HG02798 (cell line): ENCODE measurements at regions not wholly inside any gene's neighbourhood (a gene's known extent, or its start where the extent isn't known, plus 50 kb on each side); places are given as distances from the start of the nearest gene placed in this dataset.
"Not testable (repeated sequence)": the region's sequence is repeated elsewhere in the genome, so short reads cannot be mapped to it uniquely, and the experiment has no call there.

ENCODE experiments used
- ATAC-seq: cut with Tn5 transposase; IDR thresholded peaks from one replicate; pipeline ENCODE4 v1.9.1; 2021; ENCODE audit warnings: mild to moderate bottlenecking; ENCODE audit not compliant: unreplicated experiment, poor library complexity

- ATAC-seq: no peak
These were observed 125.8 kb upstream of the RXFP1 start for GRCh38 chr4:158395889-158396288.

DNA sequence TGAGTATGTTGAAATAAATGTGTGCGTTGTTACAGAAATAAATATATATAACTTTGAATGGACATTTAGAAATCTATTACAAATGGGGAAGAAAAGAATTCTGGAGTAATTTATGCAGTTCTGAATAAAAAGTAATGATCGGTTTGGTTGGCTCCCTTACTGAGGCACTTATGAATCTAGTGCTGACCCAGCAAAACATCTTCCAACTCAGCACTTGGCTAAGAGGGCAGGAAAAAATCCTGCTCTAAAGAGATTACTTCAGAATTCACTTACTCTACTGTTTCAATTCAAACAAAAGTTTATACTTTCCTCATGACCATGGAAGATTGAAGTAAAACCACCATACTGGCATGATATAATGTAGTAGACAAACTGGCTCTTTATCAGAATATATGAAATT, 123.9 kb upstream of the RXFP1 start:
- ATAC-seq: no peak

- not testable (repeated sequence) for ATAC-seq
These were observed 113.7 kb upstream of the RXFP1 start for GRCh38 chr4:158407961-158408360.

DNA sequence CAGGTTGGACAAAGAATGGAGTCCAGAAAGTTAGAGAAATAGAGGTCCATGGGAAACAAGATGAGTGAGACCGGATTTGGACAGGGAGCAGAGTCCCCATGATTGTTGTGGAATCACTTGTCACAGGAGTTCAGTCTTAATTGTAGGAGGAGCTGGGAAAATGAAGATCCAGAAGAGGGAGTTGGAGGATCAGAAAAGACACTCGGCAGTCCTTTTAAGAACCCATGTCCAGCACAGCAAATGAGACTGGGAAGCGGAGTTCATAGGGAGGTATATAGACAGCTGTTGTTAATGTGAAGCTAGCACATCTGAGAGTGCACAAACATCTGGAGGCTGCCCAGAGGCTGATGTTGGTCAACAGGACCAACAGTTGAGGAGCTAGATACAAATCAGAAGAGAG, 111.4 kb upstream of the RXFP1 start:
- ATAC-seq: no peak

- ATAC-seq: no peak
These were observed 110.4 kb upstream of the RXFP1 start for GRCh38 chr4:158411269-158411668.

- ATAC-seq: not testable (repeated sequence)
These were observed 103.0 kb upstream of the RXFP1 start for GRCh38 chr4:158418679-158419078.

DNA sequence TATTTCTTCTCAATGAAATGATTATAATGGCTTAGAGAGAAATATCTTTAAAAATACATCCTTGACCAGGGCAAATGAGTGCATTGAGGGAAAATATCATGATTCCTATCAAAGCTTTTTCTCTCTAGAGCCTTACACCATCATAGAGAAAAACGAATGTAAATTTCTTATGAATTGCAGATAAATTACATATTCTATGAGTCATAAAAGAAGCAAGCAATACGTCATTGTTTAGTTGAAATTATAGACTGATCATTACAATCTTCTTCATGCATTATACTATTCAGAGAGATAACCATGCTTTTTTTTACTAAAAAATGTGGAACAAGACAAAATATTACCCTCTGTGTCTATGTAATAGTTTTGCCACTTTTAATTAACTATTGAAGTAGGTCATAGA, 100.9 kb upstream of the RXFP1 start:
- ATAC-seq: no peak

DNA sequence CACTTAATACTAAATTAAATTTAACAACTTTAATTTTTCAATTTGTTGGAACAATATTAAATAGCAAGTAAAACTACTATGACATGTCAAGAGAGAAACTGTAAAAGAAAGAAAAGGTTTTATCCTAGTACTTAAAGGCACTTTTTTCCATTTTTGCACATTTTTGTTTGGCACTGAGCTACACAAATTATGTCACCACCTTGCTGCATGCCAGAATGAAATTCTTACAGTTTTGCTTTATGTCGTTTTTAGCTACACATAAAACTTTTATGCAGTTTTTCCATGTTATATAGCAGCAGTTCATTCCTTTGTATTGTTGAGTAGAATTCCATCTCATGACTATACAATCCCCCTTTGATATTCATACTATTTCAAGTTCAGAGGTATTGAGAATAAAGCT, 99.1 kb upstream of the RXFP1 start:
- ATAC-seq: no peak

DNA sequence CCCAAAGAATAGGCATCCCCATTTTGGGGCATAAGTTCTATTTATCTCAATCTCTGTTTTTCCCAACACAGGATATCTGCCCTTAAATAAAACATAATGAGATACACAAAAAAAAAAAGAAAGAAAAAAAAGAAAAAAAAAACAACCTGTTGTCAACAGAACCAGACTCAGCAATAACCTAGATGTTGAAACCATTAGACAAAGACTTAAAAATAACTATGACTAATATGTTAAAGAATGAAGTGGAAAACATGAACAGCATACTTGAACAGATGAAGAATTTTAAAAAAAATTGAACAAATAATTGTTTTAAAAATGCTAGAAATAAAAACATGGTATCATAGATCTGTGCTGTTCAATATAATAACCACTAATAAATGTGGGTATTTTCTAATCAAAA, 93.4 kb upstream of the RXFP1 start:
- no peak for ATAC-seq

GRCh38 chr4:158442736-158443135, 78.9 kb upstream of the RXFP1 start:
- ATAC-seq: no peak

- ATAC-seq: no peak
These were observed 78.0 kb upstream of the RXFP1 start for GRCh38 chr4:158443731-158444130.

DNA sequence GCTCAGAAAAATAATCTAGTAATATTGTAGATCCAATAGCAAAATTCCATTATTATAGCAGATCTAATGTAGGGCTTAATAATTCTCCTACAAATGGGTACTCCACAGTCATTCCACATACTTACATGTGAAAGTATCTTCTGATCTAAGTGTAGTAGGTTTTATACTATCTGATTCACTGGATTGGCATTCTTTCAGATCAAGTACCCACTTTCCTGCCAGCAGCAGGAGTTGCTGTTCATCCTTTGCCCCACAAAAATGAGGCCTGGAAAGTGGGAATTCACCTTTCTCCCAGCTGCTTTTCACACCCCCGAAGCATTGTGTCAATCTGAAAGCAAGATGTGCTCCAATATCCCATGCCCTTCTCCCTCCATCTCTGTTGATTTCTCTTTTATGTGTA, 77.1 kb upstream of the RXFP1 start:
- no peak for ATAC-seq

GRCh38 chr4:158446106-158446505, 75.6 kb upstream of the RXFP1 start:
- no peak for ATAC-seq

- no peak for ATAC-seq
These were observed 70.9 kb upstream of the RXFP1 start for GRCh38 chr4:158450741-158451140.

GRCh38 chr4:158452116-158452515, 69.6 kb upstream of the RXFP1 start:
- not testable (repeated sequence) for ATAC-seq

- ATAC-seq: no peak
These were observed 63.3 kb upstream of the RXFP1 start for GRCh38 chr4:158458271-158458895.

DNA sequence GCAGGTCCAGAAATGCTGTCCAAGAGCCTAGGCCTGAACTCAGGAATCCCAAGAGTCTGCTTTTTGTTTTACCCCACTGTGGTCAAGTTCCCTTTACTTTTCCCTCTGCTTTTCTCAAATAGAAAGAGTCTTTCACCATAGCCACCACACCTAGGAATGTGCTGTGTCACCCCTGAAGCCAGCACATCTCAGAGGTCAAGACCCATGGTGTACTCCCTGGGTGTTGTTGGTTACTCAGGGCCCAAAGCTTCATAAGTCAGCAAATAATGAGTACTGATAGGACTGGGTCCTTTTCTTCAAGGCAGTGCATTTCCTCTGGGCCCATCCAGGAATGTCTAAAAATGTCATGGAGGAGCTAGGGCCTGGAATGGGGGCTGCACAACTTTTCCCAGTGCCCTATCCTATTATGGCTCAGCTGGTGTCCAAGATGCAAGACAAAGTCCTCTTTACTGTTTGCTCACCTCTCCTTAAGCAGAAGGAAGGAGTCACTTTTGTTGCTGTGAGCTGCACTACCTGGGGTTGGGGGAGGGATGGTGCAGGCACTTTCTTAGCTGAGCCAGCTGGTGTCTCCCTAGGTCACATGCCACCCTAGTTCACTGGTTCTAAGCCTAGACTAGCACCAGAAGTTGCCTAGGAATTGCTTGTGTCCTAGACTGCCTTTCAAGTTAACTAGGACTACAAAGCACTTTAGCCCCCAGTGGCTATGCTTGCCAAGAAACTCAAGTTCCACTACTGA, 62.4 kb upstream of the RXFP1 start:
- ATAC-seq: no peak

DNA sequence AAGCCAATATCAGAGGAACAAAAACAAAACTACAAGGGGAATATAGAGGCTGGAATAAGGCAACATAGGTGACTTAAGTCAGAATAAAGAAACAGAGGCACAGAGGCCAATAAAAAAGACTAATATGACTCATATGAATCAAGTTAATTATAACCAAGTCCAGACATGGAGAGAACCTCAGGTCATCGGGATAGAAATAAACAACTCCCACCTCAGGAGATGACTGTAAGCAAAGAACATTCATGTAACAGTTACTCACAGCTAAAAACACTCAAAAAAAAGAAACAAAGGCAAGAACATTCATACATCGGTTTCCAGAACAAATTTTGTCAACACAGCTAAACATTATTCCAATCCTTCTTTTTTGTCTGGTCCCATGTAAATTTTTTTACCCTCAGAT, 60.3 kb upstream of the RXFP1 start:
- ATAC-seq: no peak

- ATAC-seq: no peak
These were observed 59.1 kb upstream of the RXFP1 start for GRCh38 chr4:158462611-158463010.
